NB4 (cell line): ENCODE measurements at regions not wholly inside any gene's neighbourhood (a gene's known extent, or its start where the extent isn't known, plus 50 kb on each side); places are given as distances from the start of the nearest gene placed in this dataset.

ENCODE experiments used
- DNase-seq: peaks from one replicate; pipeline ENCODE4 v3.0.0; 2010; ENCODE audit warnings: low read depth
- H3K4me3 ChIP-seq: one replicate; pipeline ENCODE4 v1.5.1; 2011; ENCODE audit warnings: mild to moderate bottlenecking, low read depth, low read length, moderate library complexity
- MYC ChIP-seq: IDR thresholded peaks from 2 replicates; pipeline ENCODE4 v1.6.1; 2011; ENCODE audit warnings: low read depth, low read length
- POLR2A ChIP-seq: IDR thresholded peaks from 2 replicates; pipeline ENCODE4 v1.6.1; 2011; ENCODE audit warnings: mild to moderate bottlenecking; ENCODE audit not compliant: insufficient read length; ENCODE audit errors: extremely low read depth
- TF ChIP-seq, protein P1 (sequence below): IDR thresholded peaks from one replicate; pipeline ENCODE4 v1.5.1; 2012; ENCODE audit warnings: low read depth, low read length
- TF ChIP-seq, protein P2 (sequence below): IDR thresholded peaks from 2 replicates; pipeline ENCODE4 v1.6.1; 2011; ENCODE audit warnings: low read depth, low read length

DNA sequence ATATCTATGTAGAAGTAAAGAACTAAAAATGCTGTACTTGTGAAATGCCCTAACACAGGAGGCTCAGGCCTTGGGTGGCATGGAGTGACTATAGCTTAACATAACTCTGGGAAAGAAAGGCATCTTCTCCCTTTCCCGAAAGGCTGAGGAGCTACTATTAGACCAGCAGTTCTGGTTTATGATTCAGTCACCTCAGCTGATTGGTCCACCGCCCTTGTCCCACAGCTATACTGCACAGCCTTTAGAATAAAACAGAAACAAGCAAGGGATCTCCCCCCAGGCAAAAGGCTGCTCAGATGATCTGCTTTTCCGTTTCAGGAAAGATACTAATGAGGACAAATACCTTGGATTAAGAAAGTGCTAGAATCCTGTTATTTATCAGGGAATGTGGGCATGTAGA lies 171.3 kb downstream of the SNCA start:
- TF ChIP-seq MYC = no peak
- TF ChIP-seq POLR2A = no peak
- TF ChIP-seq, protein P1, sequence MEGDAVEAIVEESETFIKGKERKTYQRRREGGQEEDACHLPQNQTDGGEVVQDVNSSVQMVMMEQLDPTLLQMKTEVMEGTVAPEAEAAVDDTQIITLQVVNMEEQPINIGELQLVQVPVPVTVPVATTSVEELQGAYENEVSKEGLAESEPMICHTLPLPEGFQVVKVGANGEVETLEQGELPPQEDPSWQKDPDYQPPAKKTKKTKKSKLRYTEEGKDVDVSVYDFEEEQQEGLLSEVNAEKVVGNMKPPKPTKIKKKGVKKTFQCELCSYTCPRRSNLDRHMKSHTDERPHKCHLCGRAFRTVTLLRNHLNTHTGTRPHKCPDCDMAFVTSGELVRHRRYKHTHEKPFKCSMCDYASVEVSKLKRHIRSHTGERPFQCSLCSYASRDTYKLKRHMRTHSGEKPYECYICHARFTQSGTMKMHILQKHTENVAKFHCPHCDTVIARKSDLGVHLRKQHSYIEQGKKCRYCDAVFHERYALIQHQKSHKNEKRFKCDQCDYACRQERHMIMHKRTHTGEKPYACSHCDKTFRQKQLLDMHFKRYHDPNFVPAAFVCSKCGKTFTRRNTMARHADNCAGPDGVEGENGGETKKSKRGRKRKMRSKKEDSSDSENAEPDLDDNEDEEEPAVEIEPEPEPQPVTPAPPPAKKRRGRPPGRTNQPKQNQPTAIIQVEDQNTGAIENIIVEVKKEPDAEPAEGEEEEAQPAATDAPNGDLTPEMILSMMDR = no peak
- TF ChIP-seq, protein P2, sequence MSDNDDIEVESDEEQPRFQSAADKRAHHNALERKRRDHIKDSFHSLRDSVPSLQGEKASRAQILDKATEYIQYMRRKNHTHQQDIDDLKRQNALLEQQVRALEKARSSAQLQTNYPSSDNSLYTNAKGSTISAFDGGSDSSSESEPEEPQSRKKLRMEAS = no peak
- no peak overlapping the region for H3K4me3 ChIP-seq
- no peak for DNase-seq

DNA sequence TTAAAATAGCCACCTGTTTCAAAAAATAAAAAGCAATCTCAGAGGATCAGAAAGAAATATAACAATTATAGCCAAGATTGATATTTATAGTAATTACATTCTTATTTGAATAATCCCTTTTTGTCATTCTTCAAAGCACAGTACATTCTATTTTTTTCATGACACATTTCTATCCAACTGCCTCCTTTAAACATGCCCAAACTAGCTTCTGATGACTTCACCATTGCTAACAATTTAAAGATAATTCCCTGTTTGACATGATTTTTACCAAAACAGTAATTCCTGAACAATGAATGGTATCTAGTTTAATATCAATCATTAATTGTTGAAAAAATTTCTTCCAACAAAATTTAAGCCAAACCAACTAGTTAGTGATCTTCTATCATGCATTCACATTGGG lies 172.4 kb downstream of the SNCA start:
- no peak overlapping the region for H3K4me3 ChIP-seq
- TF ChIP-seq, protein P1 = no peak
- no peak for TF ChIP-seq MYC
- TF ChIP-seq, protein P2 = no peak
- TF ChIP-seq POLR2A = no peak
- DNase-seq = no peak

DNA sequence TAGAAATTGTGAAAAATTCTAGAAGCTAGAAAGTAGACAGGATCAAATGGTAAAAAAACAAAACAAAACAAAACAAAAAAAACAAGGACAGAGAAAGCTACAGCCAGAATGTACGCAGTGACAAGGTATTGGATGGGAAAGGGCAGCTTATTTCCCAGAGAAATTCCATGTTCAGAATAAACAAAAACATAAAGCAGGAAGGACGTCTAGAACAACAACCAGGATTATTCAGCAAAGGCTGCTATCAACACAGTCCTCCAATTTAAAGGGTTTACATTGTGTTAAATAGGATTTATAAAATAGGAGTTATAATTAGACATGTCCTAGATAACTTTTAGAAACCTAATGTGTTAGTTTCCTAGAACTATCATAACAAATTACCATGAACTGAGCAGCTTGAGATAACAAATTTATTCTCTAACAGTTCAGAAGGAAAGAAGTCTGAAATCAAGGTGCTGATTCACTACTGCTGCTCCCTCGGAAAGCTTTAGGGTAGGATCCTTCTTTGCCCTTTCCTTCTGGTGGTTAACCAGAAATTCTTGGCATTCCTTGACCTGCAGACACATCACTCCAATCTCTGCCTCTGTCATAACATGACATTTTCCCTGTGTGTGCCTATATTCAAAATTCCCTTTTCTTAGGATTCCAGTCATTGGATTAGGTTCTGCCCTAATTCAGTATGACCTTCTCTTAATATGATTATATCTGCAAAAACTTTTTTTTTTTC lies 175.6 kb downstream of the SNCA start:
- no peak overlapping the region for H3K4me3 ChIP-seq
- TF ChIP-seq POLR2A (no peak), MYC (no peak)
- TF ChIP-seq, protein P2 = no peak
- TF ChIP-seq, protein P1 = no peak
- no peak for DNase-seq

DNA sequence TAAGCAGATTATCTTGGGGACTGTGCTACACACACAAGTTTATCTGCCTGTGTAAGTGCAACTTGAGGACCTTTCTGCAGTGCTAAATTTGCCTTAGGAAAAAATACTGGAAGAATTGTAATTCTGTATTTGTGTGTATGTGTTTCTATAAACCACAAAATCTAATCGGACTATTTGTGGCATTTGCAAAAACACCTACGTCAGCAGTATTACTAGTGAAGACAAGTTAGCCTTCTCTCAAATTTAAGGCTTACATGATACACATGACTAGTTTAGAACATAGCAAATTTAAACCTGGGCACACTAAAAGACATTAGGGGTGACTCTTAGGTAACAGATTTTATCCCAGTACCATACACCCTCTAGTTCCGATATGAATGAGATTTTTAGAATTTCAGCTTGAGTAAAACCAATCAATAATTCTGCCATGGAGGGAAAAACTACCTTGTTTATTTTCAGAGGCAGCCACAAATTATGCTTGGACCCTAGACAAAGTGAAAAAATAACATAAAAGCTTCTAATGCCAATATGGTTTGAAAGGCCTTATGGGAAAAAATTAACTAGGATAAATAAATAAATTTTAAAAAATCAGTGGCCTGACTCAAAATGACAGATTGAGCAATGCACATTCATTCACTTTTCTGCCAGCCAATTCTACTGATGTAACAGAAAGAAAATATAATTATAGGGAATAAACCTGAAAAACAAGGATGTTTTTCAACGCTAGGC lies 176.4 kb downstream of the SNCA start:
- DNase-seq = no peak
- TF ChIP-seq, protein P2 = no peak
- TF ChIP-seq, protein P1 = no peak
- TF ChIP-seq POLR2A = no peak
- TF ChIP-seq MYC = no peak
- H3K4me3 ChIP-seq = no peak overlapping the region

DNA sequence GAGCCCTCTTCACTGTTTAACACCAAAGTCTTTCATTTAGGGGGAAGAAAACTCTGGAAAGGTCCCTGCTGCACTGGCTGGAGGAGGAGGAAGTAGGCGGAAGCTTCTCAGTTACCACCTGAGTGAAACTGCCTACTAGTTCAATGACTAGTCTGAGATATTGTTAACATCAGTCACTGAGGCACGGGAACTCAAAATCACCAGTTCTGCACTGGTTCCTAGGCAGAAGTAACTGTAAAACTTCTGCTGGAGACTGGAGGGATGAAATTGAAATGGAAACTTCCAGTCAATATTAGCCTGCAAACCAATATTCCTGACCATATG lies 178.3 kb downstream of the SNCA start:
- H3K4me3 ChIP-seq = no peak overlapping the region
- no peak for TF ChIP-seq POLR2A
- TF ChIP-seq, protein P2 = no peak
- TF ChIP-seq MYC = no peak
- TF ChIP-seq, protein P1 = no peak
- DNase-seq = no peak
